SU-DHL-6 (cell line): ENCODE measurements at regions not wholly inside any gene's neighbourhood (a gene's known extent, or its start where the extent isn't known, plus 50 kb on each side); places are given as distances from the start of the nearest gene placed in this dataset.

Experiments used
- EZH2phosphoT487 ChIP-seq: fragments of 200-600 bp; sonication (generic), shearing (Covaris generic); conservative IDR thresholded peaks from 2 replicates; pipeline ENCODE4 v1.6.1; 2018; ENCODE audit warnings: mild to moderate bottlenecking, antibody characterized with exemption, low read length, moderate library complexity, mixed read lengths
- TF ChIP-seq, protein P1 (sequence below): fragments of 200-600 bp; sonication (generic); IDR thresholded peaks from one replicate; pipeline ENCODE4 v1.5.1; 2017; ENCODE audit warnings: antibody characterized with exemption, mild to moderate bottlenecking, low read length, moderate library complexity; ENCODE audit not compliant: insufficient read depth, poor library complexity, severe bottlenecking

DNA sequence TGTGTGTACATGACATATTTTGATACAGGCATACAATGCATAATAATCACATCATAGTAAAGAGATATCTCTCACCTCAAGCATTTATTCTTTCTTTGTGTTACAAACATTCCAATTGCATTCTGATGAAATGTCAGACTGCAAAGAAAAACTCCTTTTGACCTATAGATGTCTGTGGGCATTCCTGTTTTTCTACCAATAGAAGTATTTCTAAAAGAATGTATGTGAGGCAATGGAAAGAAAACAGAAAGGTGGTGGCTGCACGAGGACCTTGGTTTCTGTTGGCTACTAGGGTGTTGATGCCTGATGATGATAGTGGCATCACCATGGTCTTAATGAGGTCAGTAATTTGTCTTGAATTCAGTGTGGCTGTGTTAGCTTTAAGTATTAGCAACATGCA, 137.0 kb upstream of the ANO3 start:
- TF ChIP-seq, protein P1, sequence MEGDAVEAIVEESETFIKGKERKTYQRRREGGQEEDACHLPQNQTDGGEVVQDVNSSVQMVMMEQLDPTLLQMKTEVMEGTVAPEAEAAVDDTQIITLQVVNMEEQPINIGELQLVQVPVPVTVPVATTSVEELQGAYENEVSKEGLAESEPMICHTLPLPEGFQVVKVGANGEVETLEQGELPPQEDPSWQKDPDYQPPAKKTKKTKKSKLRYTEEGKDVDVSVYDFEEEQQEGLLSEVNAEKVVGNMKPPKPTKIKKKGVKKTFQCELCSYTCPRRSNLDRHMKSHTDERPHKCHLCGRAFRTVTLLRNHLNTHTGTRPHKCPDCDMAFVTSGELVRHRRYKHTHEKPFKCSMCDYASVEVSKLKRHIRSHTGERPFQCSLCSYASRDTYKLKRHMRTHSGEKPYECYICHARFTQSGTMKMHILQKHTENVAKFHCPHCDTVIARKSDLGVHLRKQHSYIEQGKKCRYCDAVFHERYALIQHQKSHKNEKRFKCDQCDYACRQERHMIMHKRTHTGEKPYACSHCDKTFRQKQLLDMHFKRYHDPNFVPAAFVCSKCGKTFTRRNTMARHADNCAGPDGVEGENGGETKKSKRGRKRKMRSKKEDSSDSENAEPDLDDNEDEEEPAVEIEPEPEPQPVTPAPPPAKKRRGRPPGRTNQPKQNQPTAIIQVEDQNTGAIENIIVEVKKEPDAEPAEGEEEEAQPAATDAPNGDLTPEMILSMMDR = no peak
- TF ChIP-seq EZH2phosphoT487 = no peak
